Peyer's patch (tissue), 4 donors: ENCODE measurements at regions not wholly inside any gene's neighbourhood (a gene's known extent, or its start where the extent isn't known, plus 50 kb on each side); places are given as distances from the start of the nearest gene placed in this dataset.

Experiments used
- DNase-seq, 3 donors: peaks; one replicate each; pipeline ENCODE4 v3.0.0-alpha.2; 2017 to 2019
- H3K27ac ChIP-seq, 4 donors: fragments of 200-600 bp; sonication (generic); one replicate each; pipeline ENCODE4 v1.5.1; 2016 to 2019
- H3K27me3 ChIP-seq, 2 donors: fragments of 200-600 bp; sonication (generic); one replicate each; pipeline ENCODE4 v1.5.1; 2019
- H3K36me3 ChIP-seq, 3 donors: fragments of 200-600 bp; sonication (generic); one replicate each; pipeline ENCODE4 v1.5.1; 2016 to 2019
- H3K4me1 ChIP-seq, 4 donors: fragments of 200-600 bp; sonication (generic); one replicate each; pipeline ENCODE4 v1.5.1; 2016 to 2019
- H3K4me3 ChIP-seq, 4 donors: fragments of 200-600 bp; sonication (generic); 1 replicate in 3 of 4; 2 replicates in 1 of 4; pipeline ENCODE4 v1.5.1; 2016 to 2019; ENCODE audit warnings: mild to moderate bottlenecking in 1 of 4
- H3K9me3 ChIP-seq, 4 donors: fragments of 200-600 bp; sonication (generic); one replicate each; pipeline ENCODE4 v1.5.1; 2016 to 2019; ENCODE audit warnings: mild to moderate bottlenecking in 1 of 4
- POLR2A ChIP-seq, 2 donors: fragments of 450-650 bp; IDR thresholded peaks; one replicate each; pipeline ENCODE4 v1.5.1; 2017; ENCODE audit warnings: antibody characterized with exemption in 2 of 2, mild to moderate bottlenecking in 2 of 2, moderate library complexity in 2 of 2
- TF ChIP-seq, protein P1 (sequence below), 6 experiments: fragments of 450-650 bp in 4 of 6; fragments of 200-600 bp in 2 of 6; sonication (generic) in 1 of 6; IDR thresholded peaks; one replicate each; pipeline ENCODE4 v1.5.1; 2017 to 2019; ENCODE audit warnings: antibody characterized with exemption in 6 of 6, mild to moderate bottlenecking in 3 of 6, moderate library complexity in 1 of 6

DNA sequence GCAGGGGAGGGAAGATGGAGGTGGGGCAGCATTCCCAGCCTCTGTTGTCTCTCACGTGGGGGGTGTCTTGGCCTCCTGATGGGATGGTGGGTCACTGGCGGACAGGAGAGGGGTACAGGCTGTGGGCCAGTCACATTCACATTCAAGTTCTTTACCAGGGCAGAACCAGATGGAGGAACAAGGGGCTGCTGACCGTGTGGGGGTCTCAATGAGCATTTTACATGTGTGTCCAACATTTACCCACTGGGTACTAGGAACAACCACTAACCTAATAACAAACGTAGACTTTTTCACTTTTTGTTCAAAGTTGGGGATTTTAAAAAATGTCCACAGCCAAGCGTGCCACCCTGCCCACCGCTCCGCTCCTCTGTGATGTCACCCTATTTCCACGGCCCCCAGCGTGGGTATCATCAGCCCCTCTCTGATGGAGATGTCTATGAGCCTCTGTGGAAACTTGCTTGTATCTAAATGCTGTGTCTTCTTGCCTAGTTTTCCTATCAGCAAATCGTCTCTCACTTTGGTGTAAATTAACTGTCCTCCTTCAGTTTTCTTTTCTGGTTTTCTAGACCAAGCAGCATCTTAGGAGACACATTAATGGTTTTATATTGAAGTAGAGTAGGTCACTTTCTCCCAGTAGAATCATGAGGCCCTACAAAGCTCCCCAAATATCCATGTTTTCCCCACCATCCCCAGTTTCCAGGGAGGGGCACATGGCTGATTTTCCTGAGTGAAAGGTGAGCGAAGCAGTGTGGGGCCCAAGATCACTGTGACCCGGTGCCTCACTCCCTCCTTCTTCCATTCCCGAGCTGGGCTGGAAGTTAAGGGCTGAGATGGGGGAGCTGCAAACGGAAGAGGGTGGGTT, 936.7 kb downstream of the BRD1 start:
- H3K27ac ChIP-seq = no peak overlapping the region
- no peaks in the 10 kb centered on the region for H3K27me3 ChIP-seq
- H3K4me1 ChIP-seq = no peaks in the 10 kb centered on the region
- H3K4me3 ChIP-seq = no peak overlapping the region
- no peaks in the 10 kb centered on the region for H3K36me3 ChIP-seq
- no peak for TF ChIP-seq POLR2A (IDR thresholded peaks at IDR 0.05)
- TF ChIP-seq, protein P1, sequence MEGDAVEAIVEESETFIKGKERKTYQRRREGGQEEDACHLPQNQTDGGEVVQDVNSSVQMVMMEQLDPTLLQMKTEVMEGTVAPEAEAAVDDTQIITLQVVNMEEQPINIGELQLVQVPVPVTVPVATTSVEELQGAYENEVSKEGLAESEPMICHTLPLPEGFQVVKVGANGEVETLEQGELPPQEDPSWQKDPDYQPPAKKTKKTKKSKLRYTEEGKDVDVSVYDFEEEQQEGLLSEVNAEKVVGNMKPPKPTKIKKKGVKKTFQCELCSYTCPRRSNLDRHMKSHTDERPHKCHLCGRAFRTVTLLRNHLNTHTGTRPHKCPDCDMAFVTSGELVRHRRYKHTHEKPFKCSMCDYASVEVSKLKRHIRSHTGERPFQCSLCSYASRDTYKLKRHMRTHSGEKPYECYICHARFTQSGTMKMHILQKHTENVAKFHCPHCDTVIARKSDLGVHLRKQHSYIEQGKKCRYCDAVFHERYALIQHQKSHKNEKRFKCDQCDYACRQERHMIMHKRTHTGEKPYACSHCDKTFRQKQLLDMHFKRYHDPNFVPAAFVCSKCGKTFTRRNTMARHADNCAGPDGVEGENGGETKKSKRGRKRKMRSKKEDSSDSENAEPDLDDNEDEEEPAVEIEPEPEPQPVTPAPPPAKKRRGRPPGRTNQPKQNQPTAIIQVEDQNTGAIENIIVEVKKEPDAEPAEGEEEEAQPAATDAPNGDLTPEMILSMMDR (IDR thresholded peaks at IDR 0.05) = no peak
- DNase-seq = peak in 2 of 3 donors; percentile 5 to 15
- no peaks in the 10 kb centered on the region for H3K9me3 ChIP-seq

DNA sequence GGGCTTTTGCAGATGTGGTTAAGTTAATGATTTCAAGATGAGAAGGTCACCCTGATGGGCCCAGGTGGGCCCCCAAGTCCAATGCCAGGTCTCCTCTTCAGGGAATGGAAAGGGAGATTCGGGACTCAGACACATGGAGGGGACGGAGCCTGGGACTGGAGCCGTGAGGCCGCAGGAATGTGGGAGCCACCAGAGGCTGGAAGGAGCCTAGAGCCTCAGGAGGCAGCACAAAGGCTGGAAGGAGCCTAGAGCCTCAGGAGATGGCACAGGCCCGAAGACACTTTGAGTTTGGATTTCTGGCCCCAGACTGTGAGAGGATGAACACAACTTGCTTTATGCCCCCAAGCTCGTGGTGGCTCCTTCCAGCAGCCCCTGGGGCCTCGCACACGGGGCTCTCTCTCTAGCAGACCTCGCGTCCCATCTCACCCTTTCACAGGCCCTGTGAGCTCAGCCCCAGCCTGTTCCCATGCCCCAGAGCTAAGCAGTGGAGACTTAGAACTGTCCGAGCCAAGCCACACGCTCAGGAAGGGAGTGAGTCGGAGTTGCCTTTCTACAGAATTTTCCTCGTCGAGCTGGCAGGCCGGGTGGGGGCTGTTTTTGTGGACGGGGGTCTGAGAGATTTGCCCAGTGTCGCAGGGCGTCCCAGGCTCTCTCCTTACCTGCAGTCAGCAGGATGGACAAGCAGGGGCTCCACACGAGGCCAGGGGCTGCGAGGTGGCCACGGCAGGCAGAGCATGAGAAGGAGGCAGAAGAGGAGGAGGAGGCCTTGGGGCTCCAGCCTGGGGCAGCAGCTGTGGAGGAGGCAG, 937.6 kb downstream of the BRD1 start:
- no peaks in the 10 kb centered on the region for H3K27me3 ChIP-seq
- no peak overlapping the region for H3K4me3 ChIP-seq
- TF ChIP-seq POLR2A (IDR thresholded peaks at IDR 0.05) = no peak
- H3K4me1 ChIP-seq = no peaks in the 10 kb centered on the region
- H3K27ac ChIP-seq = no peak overlapping the region
- peak in 2 of 3 donors; percentile 39 to 40 for DNase-seq
- H3K9me3 ChIP-seq = no peaks in the 10 kb centered on the region
- H3K36me3 ChIP-seq = no peaks in the 10 kb centered on the region

DNA sequence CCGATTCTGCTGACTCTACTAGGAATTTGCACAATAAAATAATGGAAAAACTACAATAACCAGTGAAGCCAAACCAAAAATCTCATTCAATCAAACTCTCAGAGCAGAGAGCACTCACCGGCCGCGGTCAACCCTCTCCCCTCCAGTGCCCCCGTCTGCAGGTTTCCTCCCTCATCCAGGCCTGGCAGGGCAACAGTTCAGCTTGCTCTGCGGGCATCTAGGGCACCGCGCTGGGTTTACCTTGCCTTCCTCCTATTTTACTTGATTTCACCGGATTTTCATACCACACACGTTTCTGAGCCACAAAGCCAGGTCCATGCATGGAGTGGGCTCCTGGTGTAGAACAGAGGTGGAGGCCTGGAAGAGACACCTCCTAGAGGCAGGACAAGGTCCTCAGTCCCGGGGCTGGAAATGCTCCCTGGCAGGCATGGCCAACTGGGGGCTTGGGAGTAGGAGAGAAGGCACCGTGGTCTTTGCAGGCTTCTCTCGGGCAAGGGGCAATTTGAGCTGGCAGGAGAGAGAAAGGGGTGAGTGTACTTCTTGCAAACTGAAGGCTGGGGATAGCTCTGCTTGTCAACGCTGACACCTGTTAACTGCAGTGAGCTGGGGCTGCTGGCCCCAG, 938.4 kb downstream of the BRD1 start:
- no peak overlapping the region for H3K4me3 ChIP-seq
- H3K27ac ChIP-seq = no peak overlapping the region
- peak in 1 of 3 donors; percentile 13 for DNase-seq
- TF ChIP-seq POLR2A (IDR thresholded peaks at IDR 0.05) = no peak
- TF ChIP-seq, protein P1 (IDR thresholded peaks at IDR 0.05) = no peak
- no peaks in the 10 kb centered on the region for H3K27me3 ChIP-seq
- H3K36me3 ChIP-seq = no peaks in the 10 kb centered on the region
- no peaks in the 10 kb centered on the region for H3K4me1 ChIP-seq
- no peaks in the 10 kb centered on the region for H3K9me3 ChIP-seq

DNA sequence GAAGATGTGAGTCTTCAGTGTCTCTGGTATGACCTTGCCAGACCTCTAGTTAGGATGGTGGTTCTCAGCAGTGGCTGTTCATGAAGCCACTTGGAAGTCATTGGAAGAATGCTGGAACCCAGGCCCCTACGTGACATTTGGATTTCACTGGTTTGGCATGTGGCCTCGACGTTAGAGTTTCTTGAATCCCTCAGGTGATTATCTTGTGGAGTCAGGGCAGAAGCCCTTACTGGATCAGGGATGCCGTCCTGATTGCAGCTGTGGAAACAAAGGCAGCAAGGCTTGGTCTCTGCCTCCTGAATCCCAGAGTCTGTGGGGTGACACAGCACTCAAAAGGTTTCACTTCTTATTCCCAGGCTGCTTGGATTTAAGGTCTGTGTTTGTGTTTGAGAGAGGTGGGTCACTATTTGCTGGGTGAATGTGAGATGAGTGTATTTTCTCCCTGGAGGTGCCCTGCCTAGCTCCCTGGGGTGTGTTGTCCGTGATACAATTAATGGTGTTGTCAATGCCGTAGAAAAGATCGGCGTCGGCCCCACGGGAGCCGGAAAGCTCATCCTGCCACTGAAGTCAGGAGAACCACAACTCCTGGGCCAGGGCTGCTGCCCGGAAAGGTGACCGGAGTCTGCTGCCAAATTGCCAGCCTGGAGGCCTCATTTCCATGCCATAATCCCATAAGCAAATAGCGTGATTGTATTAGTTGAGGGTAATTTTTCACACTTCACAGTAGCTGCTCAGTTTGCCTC, 939.0 kb downstream of the BRD1 start:
- Histone ChIP-seq H3K9me3 (no peaks in the 10 kb centered on the region), H3K27me3 (no peaks in the 10 kb centered on the region), H3K36me3 (no peaks in the 10 kb centered on the region), H3K4me3 (no peak overlapping the region), H3K27ac (no peak overlapping the region), H3K4me1 (no peaks in the 10 kb centered on the region)
- TF ChIP-seq POLR2A (IDR thresholded peaks at IDR 0.05) = no peak
- TF ChIP-seq, protein P1 (IDR thresholded peaks at IDR 0.05) = no peak
- DNase-seq = peak in 1 of 3 donors; percentile 31

DNA sequence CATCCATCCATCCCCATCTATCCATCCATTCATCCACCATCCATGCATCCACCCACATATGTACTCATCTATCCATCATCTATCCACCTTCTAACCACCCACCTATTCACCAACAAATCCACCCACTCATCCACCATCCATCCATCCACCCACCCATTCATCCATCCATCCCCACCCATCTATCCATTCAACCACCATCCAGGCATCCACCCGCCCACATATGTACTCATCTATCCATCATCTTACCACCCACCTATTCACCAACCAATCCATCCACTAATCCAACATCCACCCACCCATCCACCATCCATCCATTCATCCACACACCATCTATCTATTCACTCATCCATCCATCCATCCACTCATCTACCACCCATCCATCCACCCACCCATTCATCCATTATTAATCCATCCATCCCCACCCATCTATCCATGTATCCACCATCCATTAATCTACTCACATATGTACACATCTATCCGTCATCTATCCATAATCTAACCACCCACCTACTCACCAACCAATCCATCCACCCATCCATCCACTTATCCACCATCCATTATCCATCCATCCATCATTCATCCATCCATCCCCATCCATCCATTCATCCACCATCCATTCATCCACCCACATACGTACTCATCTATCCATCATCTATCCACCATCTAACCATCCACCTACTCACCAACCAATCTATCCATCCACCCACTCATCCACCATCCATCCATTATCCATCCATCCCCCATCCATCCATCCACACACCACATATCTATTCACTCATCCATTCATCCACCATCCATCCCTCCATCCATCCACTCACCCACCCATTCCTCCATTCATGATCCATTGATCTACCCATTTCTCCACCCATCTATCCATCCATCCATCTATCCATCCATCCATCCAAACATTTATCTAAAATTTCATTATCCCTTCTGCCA, 940.0 kb downstream of the BRD1 start:
- no peak for TF ChIP-seq POLR2A (IDR thresholded peaks at IDR 0.05)
- TF ChIP-seq, protein P1 (IDR thresholded peaks at IDR 0.05) = no peak
- H3K4me3 ChIP-seq = no peak overlapping the region
- no peaks in the 10 kb centered on the region for H3K27me3 ChIP-seq
- no peak overlapping the region for H3K27ac ChIP-seq
- DNase-seq = no peak
- no peaks in the 10 kb centered on the region for H3K4me1 ChIP-seq
- H3K9me3 ChIP-seq = no peaks in the 10 kb centered on the region
- H3K36me3 ChIP-seq = no peaks in the 10 kb centered on the region
